Lung (tissue), 11 donors: ENCODE measurements at regions not wholly inside any gene's neighbourhood (a gene's known extent, or its start where the extent isn't known, plus 50 kb on each side); places are given as distances from the start of the nearest gene placed in this dataset.
"Not testable (repeated sequence)": the region's sequence is repeated elsewhere in the genome, so short reads cannot be mapped to it uniquely, and the experiment has no call there.

Experiments used
- ATAC-seq: fragments of 200-7000 bp; cut with Tn5 transposase; one replicate; pipeline ENCODE4 v1.9.1; 2020; ENCODE audit warnings: moderate number of reproducible peaks; ENCODE audit not compliant: insufficient read depth, low FRiP score
- DNase-seq, 3 donors: peaks; one replicate each; pipeline ENCODE4 v3.0.0-alpha.2; 2013 to 2017
- H3K27ac ChIP-seq, 2 donors: one replicate each; pipeline ENCODE4 v1.5.1; 2013; ENCODE audit warnings: mild to moderate bottlenecking in 2 of 2, moderate library complexity in 2 of 2, control low read depth in 1 of 2, inconsistent platforms in 1 of 2, low read depth in 1 of 2, low read length in 1 of 2
- H3K27me3 ChIP-seq, 3 donors: one replicate each; pipeline ENCODE4 v1.5.1; 2013; ENCODE audit warnings: low read length in 2 of 3; ENCODE audit not compliant: control insufficient read depth in 3 of 3, insufficient read depth in 3 of 3
- H3K36me3 ChIP-seq, 4 donors: one replicate each; pipeline ENCODE4 v1.5.1; 2013; ENCODE audit warnings: low read length in 4 of 4, mild to moderate bottlenecking in 1 of 4, moderate library complexity in 1 of 4; ENCODE audit not compliant: control insufficient read depth in 4 of 4, insufficient read depth in 4 of 4
- H3K4me1 ChIP-seq, 5 donors: one replicate each; pipeline ENCODE4 v1.5.1; 2013; ENCODE audit warnings: low read length in 5 of 5, mild to moderate bottlenecking in 2 of 5, moderate library complexity in 1 of 5; ENCODE audit not compliant: control insufficient read depth in 5 of 5, insufficient read depth in 5 of 5
- H3K4me3 ChIP-seq: one replicate; pipeline ENCODE4 v1.5.1; 2013; ENCODE audit warnings: mild to moderate bottlenecking, control low read depth, moderate library complexity
- H3K9ac ChIP-seq, 2 donors: one replicate each; pipeline ENCODE4 v1.5.1; 2013; ENCODE audit warnings: low read length in 2 of 2, control low read depth in 1 of 2; ENCODE audit not compliant: insufficient read depth in 1 of 2
- H3K9me3 ChIP-seq, 4 donors: one replicate each; pipeline ENCODE4 v1.5.1; 2013; ENCODE audit warnings: low read length in 3 of 4, mild to moderate bottlenecking in 1 of 4, moderate library complexity in 1 of 4; ENCODE audit not compliant: control insufficient read depth in 4 of 4, insufficient read depth in 3 of 4
- WGBS, 2 donors: extraction: QIAGEN DNeasy Blood & Tissue Kit; methylation state at CpG; one replicate each; pipeline ENCODE4 v1.1.7; 2013; 5-methylcytosine and 5-hydroxymethylcytosine counted together
- TF ChIP-seq, protein P1 (sequence below): IDR thresholded peaks from 2 replicates; pipeline ENCODE4 v1.5.1; 2012; ENCODE audit warnings: mild to moderate bottlenecking; ENCODE audit errors: control extremely low read depth, extremely low read depth
- donor health status: control.
- donor health status: control.
- donor health status: Bipolar disorder and iron deficiency.
- donor health status: healthy.
- donor health status: DM: yes; HTN: yes; CAD: no.

DNA sequence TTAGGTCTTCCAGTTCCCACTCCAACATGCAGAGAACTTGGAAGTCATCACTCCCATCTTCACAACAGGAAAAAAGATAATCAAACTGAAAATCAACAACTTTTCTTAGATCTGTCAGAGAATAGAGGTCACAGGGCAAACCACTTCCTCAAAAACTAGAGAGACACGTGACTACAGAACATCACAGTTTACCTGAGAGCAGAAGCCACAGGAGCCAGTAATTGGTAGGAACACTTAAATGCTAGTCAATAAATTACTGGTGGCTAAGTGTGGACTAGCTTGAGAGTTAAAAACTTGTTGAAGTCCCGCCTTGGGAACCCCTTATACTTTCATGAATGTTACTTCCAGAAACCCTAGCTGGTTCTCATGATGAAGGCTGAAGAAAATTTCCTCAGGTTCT, 81.1 kb downstream of the THSD1 start:
- not testable (repeated sequence) for H3K9ac ChIP-seq, H3K9me3 ChIP-seq, DNase-seq, H3K27me3 ChIP-seq, H3K4me3 ChIP-seq, H3K4me1 ChIP-seq, H3K36me3 ChIP-seq, H3K27ac ChIP-seq, ATAC-seq
- WGBS, 2 donors: 46 to 93% methylated on average over 1 to 2 of the region's 2 CpGs

DNA sequence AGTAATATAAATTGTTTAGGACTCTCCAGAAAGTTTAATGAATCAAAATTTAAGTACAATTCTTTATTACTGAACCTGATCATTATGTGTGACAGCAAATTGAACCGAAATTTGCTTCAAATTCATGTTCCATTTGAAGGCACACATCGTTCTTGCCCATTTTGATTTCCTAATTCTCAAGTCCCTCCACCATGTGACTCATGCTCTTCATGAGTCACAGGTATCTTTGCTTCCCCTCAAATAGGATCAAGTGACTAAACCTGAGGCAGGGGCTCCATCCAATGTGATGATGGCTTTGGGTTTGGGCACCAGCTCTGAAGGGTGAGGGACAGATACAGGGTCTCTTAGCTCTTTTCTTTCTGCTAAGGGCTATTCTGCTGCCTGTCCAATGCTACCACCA, 86.1 kb downstream of the THSD1 start:
- TF ChIP-seq, protein P1, sequence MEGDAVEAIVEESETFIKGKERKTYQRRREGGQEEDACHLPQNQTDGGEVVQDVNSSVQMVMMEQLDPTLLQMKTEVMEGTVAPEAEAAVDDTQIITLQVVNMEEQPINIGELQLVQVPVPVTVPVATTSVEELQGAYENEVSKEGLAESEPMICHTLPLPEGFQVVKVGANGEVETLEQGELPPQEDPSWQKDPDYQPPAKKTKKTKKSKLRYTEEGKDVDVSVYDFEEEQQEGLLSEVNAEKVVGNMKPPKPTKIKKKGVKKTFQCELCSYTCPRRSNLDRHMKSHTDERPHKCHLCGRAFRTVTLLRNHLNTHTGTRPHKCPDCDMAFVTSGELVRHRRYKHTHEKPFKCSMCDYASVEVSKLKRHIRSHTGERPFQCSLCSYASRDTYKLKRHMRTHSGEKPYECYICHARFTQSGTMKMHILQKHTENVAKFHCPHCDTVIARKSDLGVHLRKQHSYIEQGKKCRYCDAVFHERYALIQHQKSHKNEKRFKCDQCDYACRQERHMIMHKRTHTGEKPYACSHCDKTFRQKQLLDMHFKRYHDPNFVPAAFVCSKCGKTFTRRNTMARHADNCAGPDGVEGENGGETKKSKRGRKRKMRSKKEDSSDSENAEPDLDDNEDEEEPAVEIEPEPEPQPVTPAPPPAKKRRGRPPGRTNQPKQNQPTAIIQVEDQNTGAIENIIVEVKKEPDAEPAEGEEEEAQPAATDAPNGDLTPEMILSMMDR: no peak
- no peak for DNase-seq
- ATAC-seq: no peak
- Histone ChIP-seq H3K9ac (no peak overlapping the region), H3K4me1 (no peaks in the 10 kb centered on the region), H3K36me3 (no peaks in the 10 kb centered on the region), H3K27ac (no peak overlapping the region), H3K4me3 (no peak overlapping the region), H3K27me3 (no peaks in the 10 kb centered on the region), H3K9me3 (peaks cover 0 to 3% (median 0%) of the 10 kb centered on the region in 4 donors)
- 76 to 93% methylated on average over 2 of the region's 2 CpGs for WGBS, 2 donors

DNA sequence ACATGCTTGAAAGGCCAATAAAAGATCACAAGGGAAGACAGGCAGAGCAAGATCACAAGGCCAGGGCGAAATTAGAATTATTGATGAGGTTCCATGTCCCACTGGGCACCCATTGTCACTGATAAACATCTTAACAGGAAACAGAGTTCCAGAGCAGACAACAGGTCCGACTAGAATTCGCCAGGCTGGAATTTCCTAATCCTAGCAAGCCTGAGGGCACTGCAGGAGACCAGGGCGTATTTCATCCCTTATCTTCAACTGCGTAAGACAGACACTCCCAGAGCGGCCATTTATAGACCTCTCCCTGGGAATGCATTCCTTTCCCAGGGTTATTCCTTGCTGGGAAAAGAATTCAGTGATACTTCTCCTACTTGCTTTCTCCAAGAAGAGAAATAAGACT, 96.1 kb downstream of the THSD1 start:
- not testable (repeated sequence) for H3K27me3 ChIP-seq, H3K4me1 ChIP-seq, H3K4me3 ChIP-seq, ATAC-seq, H3K36me3 ChIP-seq, H3K9ac ChIP-seq, H3K9me3 ChIP-seq, H3K27ac ChIP-seq, DNase-seq
- WGBS, 2 donors: 79 to 80% methylated on average over 6 of the region's 6 CpGs

DNA sequence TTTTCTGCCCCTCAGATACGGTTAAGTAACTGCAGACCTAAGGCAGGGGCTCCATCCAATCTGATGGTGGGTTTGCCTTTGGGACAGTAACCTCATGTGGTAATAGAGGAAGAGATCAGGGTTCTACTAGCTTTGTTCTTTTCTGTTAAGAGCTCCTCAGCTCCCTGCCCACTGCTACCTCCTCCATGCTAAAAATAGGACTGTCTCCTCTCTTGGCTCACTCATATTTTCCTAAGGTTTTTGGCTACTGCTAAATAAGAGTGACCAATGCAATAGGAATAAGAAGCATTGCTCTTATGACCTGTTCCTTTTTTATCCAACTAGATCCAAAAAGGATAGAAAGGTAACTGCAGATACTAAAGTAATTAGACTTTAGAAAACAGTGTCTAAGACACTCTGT, 99.6 kb downstream of the THSD1 start:
- H3K9ac ChIP-seq, H3K4me1 ChIP-seq, ATAC-seq, H3K27ac ChIP-seq, H3K4me3 ChIP-seq, DNase-seq, H3K9me3 ChIP-seq, H3K27me3 ChIP-seq, H3K36me3 ChIP-seq: not testable (repeated sequence)
- WGBS, 2 donors: no CpG with 5 or more reads among the region's 1 CpG

DNA sequence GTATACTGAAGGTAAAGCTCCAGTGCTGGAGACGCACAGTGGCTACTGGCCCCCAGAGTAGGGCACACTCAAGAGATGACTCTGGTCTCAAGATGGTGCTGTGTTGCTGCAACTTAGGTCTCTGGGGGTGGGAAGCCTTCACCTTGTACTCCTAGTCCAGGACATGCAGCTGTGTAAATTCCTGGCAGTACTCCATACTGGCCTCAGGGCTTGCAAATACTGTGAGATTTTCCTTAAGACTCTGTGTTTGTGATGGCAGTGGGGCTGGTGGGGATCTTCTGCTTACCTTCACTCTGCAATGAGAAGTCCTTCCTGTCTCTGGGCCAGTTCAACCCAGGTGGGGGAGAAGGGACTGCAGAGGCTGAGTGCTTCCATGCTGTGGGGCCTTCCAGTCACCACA, 102.9 kb downstream of the THSD1 start:
- WGBS, 2 donors: 93 to 97% methylated on average over 1 of the region's 1 CpG
- H3K9ac ChIP-seq, H3K9me3 ChIP-seq: not testable (repeated sequence)

DNA sequence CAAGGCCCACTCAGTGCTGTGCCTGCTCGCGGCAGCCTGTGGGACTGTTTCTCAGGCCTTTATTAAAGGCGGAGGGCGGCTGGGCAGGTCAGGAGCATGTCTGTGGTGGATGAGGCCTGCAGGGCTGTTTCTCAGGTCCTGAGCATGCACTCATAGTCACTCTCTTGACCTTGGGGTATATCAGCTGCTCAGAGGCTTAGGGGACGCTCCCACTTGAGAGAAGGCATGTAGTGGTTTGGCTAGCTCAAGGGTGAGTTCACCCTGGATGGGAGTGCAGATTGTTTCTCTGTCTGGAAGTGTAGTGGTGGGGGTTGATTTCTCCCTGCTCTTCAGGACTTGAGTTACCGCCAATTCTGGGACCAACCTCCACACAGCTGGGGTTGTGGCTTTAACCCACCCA, 103.3 kb downstream of the THSD1 start:
- not testable (repeated sequence) for H3K4me1 ChIP-seq, H3K9ac ChIP-seq, H3K36me3 ChIP-seq, DNase-seq, ATAC-seq, H3K9me3 ChIP-seq, H3K27ac ChIP-seq, H3K27me3 ChIP-seq, H3K4me3 ChIP-seq
- 75% methylated on average over 2 of the region's 6 CpGs; no CpG with 5 or more reads in 1 of the 2 donors for WGBS, 2 donors

More for the DNA sequence above, 102.9 kb downstream of the THSD1 start:
- not testable (repeated sequence) for H3K27me3 ChIP-seq, ATAC-seq, DNase-seq, H3K4me3 ChIP-seq, H3K27ac ChIP-seq, H3K36me3 ChIP-seq, H3K4me1 ChIP-seq

DNA sequence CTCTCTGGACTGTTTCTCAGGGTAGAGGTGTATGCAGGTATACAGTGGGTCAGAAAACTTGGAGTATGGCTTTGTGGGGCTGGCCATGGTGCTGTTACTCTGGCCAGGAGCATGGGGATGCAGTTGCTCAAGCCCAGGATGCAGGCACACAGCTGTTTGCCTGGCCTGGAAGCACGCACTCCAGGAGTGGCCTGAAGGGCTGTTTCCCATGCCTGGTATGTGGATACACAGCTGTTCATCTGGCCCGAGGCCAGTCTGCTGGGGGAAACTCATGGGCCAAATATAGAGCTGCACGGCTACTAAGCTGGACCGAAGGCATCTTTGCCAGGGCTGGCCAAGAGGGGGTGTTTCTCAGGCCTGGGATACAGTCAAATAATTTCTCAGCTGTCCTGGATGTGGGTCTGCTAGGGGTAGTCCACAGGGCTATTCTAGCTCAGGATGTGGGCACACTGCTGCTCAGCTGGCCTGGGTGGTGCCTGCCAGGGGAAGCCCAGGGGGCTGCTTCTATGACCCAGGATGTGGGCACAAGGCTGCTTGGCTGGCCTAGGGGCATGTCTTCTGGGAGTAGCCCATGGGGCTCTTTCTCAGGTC, 104.1 kb downstream of the THSD1 start:
- H3K36me3 ChIP-seq, H3K4me3 ChIP-seq, H3K4me1 ChIP-seq, H3K9me3 ChIP-seq, H3K27me3 ChIP-seq, DNase-seq, H3K9ac ChIP-seq, ATAC-seq, H3K27ac ChIP-seq: not testable (repeated sequence)
- 76 to 91% methylated on average over 4 of the region's 4 CpGs for WGBS, 2 donors
